Ishikawa (cell line): ENCODE measurements at regions not wholly inside any gene's neighbourhood (a gene's known extent, or its start where the extent isn't known, plus 50 kb on each side); places are given as distances from the start of the nearest gene placed in this dataset.

Experiments used
- CEBPB ChIP-seq: IDR thresholded peaks from 2 replicates; pipeline ENCODE4 v1.6.1; 2012
- CREB1 ChIP-seq: IDR thresholded peaks from 2 replicates; pipeline ENCODE4 v1.6.1; 2012; ENCODE audit warnings: low read depth
- EGR1 ChIP-seq: IDR thresholded peaks from 2 replicates; pipeline ENCODE4 v1.6.1; 2012
- EP300 ChIP-seq: IDR thresholded peaks from 2 replicates; pipeline ENCODE4 v1.6.1; 2012; ENCODE audit warnings: borderline replicate concordance
- FOXM1 ChIP-seq: IDR thresholded peaks from 2 replicates; pipeline ENCODE4 v1.6.1; 2012; ENCODE audit warnings: low read depth, borderline replicate concordance
- NFIC ChIP-seq: IDR thresholded peaks from 2 replicates; pipeline ENCODE4 v1.6.1; 2012
- RAD21 ChIP-seq: IDR thresholded peaks from 2 replicates; pipeline ENCODE4 v1.6.1; 2012; ENCODE audit warnings: low read depth
- TAF1 ChIP-seq: IDR thresholded peaks from 2 replicates; pipeline ENCODE4 v1.6.1; 2012; ENCODE audit warnings: low read depth, mild to moderate bottlenecking
- TCF12 ChIP-seq: IDR thresholded peaks from 2 replicates; pipeline ENCODE4 v1.6.1; 2012; ENCODE audit warnings: low read depth
- TEAD4 ChIP-seq: IDR thresholded peaks from 2 replicates; pipeline ENCODE4 v1.6.1; 2012
- YY1 ChIP-seq: IDR thresholded peaks from 2 replicates; pipeline ENCODE4 v1.6.1; 2012; ENCODE audit warnings: low read depth
- ZBTB7A ChIP-seq: IDR thresholded peaks from 2 replicates; pipeline ENCODE4 v1.6.1; 2012; ENCODE audit warnings: low read depth
- TF ChIP-seq, protein P1 (sequence below): IDR thresholded peaks from 2 replicates; pipeline ENCODE4 v1.6.1; 2012
- TF ChIP-seq, protein P2 (sequence below): IDR thresholded peaks from 2 replicates; pipeline ENCODE4 v1.6.1; 2012
- TF ChIP-seq, protein P3 (sequence below): IDR thresholded peaks from 2 replicates; pipeline ENCODE4 v1.6.1; 2012; ENCODE audit warnings: low read depth, mild to moderate bottlenecking

DNA sequence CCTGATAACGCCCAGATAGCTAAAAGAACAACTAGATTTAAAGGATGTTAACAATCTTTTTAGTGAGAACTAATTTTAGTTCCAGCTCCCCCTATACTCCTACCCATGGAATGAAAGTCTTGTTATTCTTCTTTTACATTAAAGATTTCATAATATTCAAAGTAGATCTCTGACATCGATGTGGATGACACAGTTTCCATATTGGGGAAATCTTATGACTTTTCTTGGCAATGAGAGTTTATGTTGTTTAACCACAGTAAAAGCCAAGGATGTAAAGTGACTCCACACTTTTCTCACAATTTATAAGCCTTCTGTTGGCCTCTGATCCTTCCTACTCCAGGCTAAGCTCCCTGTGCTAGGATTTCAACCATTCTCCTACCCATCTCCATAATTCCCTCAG, 332.6 kb upstream of the KCNMB2 start:
- no peak for TF ChIP-seq TAF1
- no peak for TF ChIP-seq TCF12
- TF ChIP-seq YY1 = no peak
- TF ChIP-seq, protein P1, sequence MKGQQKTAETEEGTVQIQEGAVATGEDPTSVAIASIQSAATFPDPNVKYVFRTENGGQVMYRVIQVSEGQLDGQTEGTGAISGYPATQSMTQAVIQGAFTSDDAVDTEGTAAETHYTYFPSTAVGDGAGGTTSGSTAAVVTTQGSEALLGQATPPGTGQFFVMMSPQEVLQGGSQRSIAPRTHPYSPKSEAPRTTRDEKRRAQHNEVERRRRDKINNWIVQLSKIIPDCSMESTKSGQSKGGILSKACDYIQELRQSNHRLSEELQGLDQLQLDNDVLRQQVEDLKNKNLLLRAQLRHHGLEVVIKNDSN = no peak
- TF ChIP-seq TEAD4 = no peak
- no peak for TF ChIP-seq NFIC
- no peak for TF ChIP-seq CEBPB
- no peak for TF ChIP-seq EP300
- TF ChIP-seq EGR1 = no peak
- no peak for TF ChIP-seq FOXM1
- TF ChIP-seq, protein P2, sequence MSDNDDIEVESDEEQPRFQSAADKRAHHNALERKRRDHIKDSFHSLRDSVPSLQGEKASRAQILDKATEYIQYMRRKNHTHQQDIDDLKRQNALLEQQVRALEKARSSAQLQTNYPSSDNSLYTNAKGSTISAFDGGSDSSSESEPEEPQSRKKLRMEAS = no peak

DNA sequence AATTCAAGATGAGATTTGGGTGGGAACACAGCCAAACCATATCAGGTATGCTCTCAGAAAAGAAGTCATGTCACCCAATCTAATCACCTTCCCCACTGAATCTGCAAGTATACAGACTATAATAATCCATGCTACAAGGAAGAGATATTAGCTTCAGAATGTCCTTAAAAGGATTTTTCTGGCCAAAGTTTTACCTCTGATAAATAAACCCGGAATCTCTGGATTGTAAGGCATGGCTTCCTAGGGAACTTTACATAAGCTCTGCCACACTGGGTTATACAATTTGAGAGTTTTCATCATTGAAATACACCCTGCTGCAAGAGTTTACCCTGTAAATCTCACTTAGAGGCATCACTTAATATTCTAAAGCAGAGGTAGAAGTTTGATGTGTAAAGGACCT, 330.5 kb upstream of the KCNMB2 start:
- TF ChIP-seq, protein P2 = no peak
- no peak for TF ChIP-seq CREB1
- no peak for TF ChIP-seq EP300
- TF ChIP-seq EGR1 = no peak
- TF ChIP-seq, protein P3, sequence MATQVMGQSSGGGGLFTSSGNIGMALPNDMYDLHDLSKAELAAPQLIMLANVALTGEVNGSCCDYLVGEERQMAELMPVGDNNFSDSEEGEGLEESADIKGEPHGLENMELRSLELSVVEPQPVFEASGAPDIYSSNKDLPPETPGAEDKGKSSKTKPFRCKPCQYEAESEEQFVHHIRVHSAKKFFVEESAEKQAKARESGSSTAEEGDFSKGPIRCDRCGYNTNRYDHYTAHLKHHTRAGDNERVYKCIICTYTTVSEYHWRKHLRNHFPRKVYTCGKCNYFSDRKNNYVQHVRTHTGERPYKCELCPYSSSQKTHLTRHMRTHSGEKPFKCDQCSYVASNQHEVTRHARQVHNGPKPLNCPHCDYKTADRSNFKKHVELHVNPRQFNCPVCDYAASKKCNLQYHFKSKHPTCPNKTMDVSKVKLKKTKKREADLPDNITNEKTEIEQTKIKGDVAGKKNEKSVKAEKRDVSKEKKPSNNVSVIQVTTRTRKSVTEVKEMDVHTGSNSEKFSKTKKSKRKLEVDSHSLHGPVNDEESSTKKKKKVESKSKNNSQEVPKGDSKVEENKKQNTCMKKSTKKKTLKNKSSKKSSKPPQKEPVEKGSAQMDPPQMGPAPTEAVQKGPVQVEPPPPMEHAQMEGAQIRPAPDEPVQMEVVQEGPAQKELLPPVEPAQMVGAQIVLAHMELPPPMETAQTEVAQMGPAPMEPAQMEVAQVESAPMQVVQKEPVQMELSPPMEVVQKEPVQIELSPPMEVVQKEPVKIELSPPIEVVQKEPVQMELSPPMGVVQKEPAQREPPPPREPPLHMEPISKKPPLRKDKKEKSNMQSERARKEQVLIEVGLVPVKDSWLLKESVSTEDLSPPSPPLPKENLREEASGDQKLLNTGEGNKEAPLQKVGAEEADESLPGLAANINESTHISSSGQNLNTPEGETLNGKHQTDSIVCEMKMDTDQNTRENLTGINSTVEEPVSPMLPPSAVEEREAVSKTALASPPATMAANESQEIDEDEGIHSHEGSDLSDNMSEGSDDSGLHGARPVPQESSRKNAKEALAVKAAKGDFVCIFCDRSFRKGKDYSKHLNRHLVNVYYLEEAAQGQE = no peak
- TF ChIP-seq TAF1 = no peak
- TF ChIP-seq CEBPB = no peak
- no peak for TF ChIP-seq ZBTB7A
- no peak for TF ChIP-seq FOXM1
- TF ChIP-seq TCF12 = no peak
- no peak for TF ChIP-seq NFIC
- no peak for TF ChIP-seq TEAD4
- TF ChIP-seq YY1 = no peak
- TF ChIP-seq, protein P1 = no peak
- no peak for TF ChIP-seq RAD21

DNA sequence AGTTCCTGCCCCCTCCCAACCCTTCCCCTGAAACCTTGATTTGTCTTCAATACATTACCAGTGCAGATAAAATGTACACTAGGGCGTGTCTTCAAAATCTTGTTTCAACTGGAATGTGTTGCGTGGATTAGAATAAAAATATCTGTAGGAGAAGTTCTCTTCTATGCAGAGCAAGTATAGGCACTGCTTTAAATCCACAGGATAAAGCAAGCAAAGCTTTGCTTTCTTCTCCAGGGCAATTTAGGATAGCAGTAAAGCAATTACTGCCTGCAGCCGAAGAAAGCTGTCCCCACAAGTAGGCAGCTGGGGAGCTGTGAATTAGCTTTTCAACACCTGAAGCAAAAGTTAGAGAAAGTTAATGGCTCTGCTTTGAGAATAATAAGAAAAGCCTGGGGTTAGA, 329.7 kb upstream of the KCNMB2 start:
- TF ChIP-seq, protein P2 = no peak
- TF ChIP-seq TAF1 (no peak), ZBTB7A (no peak)

DNA sequence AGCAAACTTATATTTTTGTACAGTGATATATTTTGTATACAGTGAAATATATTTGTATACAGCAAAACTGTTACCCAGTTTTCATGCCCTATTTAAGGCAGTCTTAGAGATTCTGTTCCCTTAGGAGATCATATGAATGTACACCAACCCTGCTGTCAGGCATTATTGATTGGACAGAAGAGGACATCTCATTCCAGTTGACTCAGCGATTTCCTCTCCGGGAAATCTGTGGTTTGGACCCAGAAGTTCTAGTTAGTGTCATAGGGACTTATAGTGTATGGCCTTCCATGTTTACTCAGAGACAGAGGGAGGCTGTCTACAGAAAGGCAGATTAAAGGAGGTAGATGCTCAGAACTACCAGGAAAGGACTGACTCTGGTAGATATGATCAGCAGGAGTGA, 318.8 kb upstream of the KCNMB2 start:
- TF ChIP-seq TCF12 (no peak), ZBTB7A (no peak), RAD21 (no peak), CEBPB (no peak), CREB1 (no peak), YY1 (no peak), TEAD4 (no peak), TAF1 (no peak), EGR1 (no peak), NFIC (no peak), EP300 (no peak), FOXM1 (no peak)
- TF ChIP-seq, protein P3 = no peak
- TF ChIP-seq, protein P2 = no peak
- TF ChIP-seq, protein P1 = no peak

DNA sequence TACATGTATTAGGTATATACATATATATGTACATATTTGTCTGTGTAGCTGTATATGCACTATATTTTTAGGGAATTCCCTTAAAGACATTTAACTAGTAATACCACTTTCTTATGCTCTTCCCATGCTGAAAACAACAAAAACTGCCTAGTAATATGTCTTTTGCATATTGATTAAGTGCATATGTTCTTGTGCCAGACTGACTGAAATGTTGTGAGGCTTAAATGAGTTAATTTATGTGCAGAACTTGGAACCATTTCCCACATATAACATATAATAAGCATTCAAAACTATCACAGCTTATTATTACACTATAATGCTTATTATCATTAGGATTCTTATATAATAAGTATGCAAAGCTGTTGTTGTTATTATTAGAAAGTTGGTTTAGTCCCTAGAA, 318.0 kb upstream of the KCNMB2 start:
- TF ChIP-seq YY1 = no peak
- TF ChIP-seq, protein P1 = no peak
- TF ChIP-seq, protein P2 = no peak
- no peak for TF ChIP-seq CREB1
- no peak for TF ChIP-seq EGR1
- TF ChIP-seq, protein P3 = no peak
- no peak for TF ChIP-seq EP300
- no peak for TF ChIP-seq TAF1
- no peak for TF ChIP-seq CEBPB
- TF ChIP-seq TCF12 = no peak
- no peak for TF ChIP-seq FOXM1
- no peak for TF ChIP-seq TEAD4
- TF ChIP-seq ZBTB7A = no peak
- no peak for TF ChIP-seq RAD21
- TF ChIP-seq NFIC = no peak
